HG03064 (cell line): ENCODE measurements at regions not wholly inside any gene's neighbourhood (a gene's known extent, or its start where the extent isn't known, plus 50 kb on each side); places are given as distances from the start of the nearest gene placed in this dataset.
"Not testable (repeated sequence)": the region's sequence is repeated elsewhere in the genome, so short reads cannot be mapped to it uniquely, and the experiment has no call there.

Experiments used
- ATAC-seq: cut with Tn5 transposase; IDR thresholded peaks from one replicate; pipeline ENCODE4 v1.9.1; 2021; ENCODE audit warnings: low read depth; ENCODE audit not compliant: unreplicated experiment

GRCh38 chr9:115443890-115444289 lies 325.9 kb upstream of the TNC start:
- no peak for ATAC-seq

GRCh38 chr9:115444959-115445358 lies 327.0 kb upstream of the TNC start:
- no peak for ATAC-seq

GRCh38 chr9:115445655-115446054 lies 327.7 kb upstream of the TNC start:
- no peak for ATAC-seq

- ATAC-seq, result no peak
Observed at GRCh38 chr9:115456515-115456914, 338.6 kb upstream of the TNC start.

- no peak for ATAC-seq
Observed at GRCh38 chr9:115461280-115461679, 343.3 kb upstream of the TNC start.

- no peak for ATAC-seq
Observed at GRCh38 chr9:115462623-115463022, 344.7 kb upstream of the TNC start.

- ATAC-seq, result no peak
Observed at GRCh38 chr9:115466756-115467155, 348.8 kb upstream of the TNC start.

- ATAC-seq, result no peak
Observed at GRCh38 chr9:115469841-115470240, 351.9 kb upstream of the TNC start.

- ATAC-seq, result not testable (repeated sequence)
Observed at GRCh38 chr9:115473032-115473431, 355.1 kb upstream of the TNC start.

GRCh38 chr9:115481769-115482168 lies 363.8 kb upstream of the TNC start:
- ATAC-seq, result no peak

GRCh38 chr9:115482747-115483146 lies 364.8 kb upstream of the TNC start:
- no peak for ATAC-seq

- ATAC-seq, result no peak
Observed at GRCh38 chr9:115492869-115493268, 374.9 kb upstream of the TNC start.

GRCh38 chr9:115494393-115494792 lies 376.4 kb upstream of the TNC start:
- ATAC-seq, result no peak

- ATAC-seq, result no peak
Observed at GRCh38 chr9:115495052-115495635, 377.2 kb upstream of the TNC start.

- ATAC-seq, result no peak
Observed at GRCh38 chr9:115495836-115496235, 377.9 kb upstream of the TNC start.

GRCh38 chr9:115498303-115498702 lies 380.3 kb upstream of the TNC start:
- ATAC-seq, result no peak

- no peak for ATAC-seq
Observed at GRCh38 chr9:115507148-115507547, 389.2 kb upstream of the TNC start.

GRCh38 chr9:115513148-115513547 lies 395.2 kb upstream of the TNC start:
- no peak for ATAC-seq

GRCh38 chr9:115514454-115514853 lies 396.5 kb upstream of the TNC start:
- ATAC-seq, result no peak

GRCh38 chr9:115517335-115518075 lies 399.5 kb upstream of the TNC start:
- ATAC-seq, result no peak

- ATAC-seq, result no peak
Observed at GRCh38 chr9:115520646-115521045, 402.7 kb upstream of the TNC start.

GRCh38 chr9:115522912-115523311 lies 405.0 kb upstream of the TNC start:
- ATAC-seq, result no peak
